H1 (cell line): ENCODE measurements at regions not wholly inside any gene's neighbourhood (a gene's known extent, or its start where the extent isn't known, plus 50 kb on each side); places are given as distances from the start of the nearest gene placed in this dataset.

Source experiments
- CTCF ChIA-PET: fragments of 300-600 bp; sonication (Branson Sonifier 250); formaldehyde crosslinking; loops from one replicate; lab custom pipeline; 2021; ENCODE audit not compliant: partially characterized antibody; lab: Charles Lee
- POLR2A ChIA-PET: fragments of 300-600 bp; sonication (Branson Sonifier 250); formaldehyde crosslinking; loops from one replicate; lab custom pipeline; 2021; ENCODE audit warnings: inconsistent platforms; ENCODE audit not compliant: partially characterized antibody; lab: Charles Lee
- DNase-seq, 2 experiments: peaks; one replicate each; pipeline versions ENCODE4 v3.0.0 to v3.0.0-alpha.2; 2010 to 2022; ENCODE audit warnings: low spot score in 2 of 2, low read depth in 1 of 2, mixed read lengths in 1 of 2
- FAIRE-seq: peaks from 2 replicates; lab custom pipeline; 2011; peaks lifted over from hg19 to GRCh38; lab: Jason Lieb, UNC
- H2AFZ ChIP-seq: 2 replicates; pipeline ENCODE4 v1.8.1; 2012; ENCODE audit warnings: low read length, inconsistent platforms
- H2AK5ac ChIP-seq: 2 replicates; pipeline ENCODE4 v1.6.1; 2013; ENCODE audit warnings: low read depth, low read length
- H2BK120ac ChIP-seq: replicated peaks from 2 replicates; pipeline ENCODE3; 2013; ENCODE audit warnings: low read depth, low read length, inconsistent platforms
- H2BK12ac ChIP-seq: 2 replicates; pipeline ENCODE4 v1.6.1; 2013; ENCODE audit warnings: low read depth, low read length
- H2BK15ac ChIP-seq: 2 replicates; pipeline ENCODE4 v1.6.1; 2013; ENCODE audit warnings: low read length
- H2BK20ac ChIP-seq: 2 replicates; pipeline ENCODE4 v1.6.1; 2013; ENCODE audit warnings: low read length
- H2BK5ac ChIP-seq: 2 replicates; pipeline ENCODE4 v1.6.1; 2013; ENCODE audit warnings: low read depth, low read length
- H3K14ac ChIP-seq: 2 replicates; pipeline ENCODE4 v1.6.1; 2013; ENCODE audit warnings: inconsistent platforms; ENCODE audit not compliant: insufficient read length
- H3K18ac ChIP-seq: 2 replicates; pipeline ENCODE4 v1.6.1; 2013; ENCODE audit warnings: low read length; ENCODE audit errors: extremely low read depth
- H3K23ac ChIP-seq: 2 replicates; pipeline ENCODE4 v1.6.1; 2013; ENCODE audit warnings: inconsistent platforms; ENCODE audit not compliant: insufficient read length
- H3K23me2 ChIP-seq: 2 replicates; pipeline ENCODE4 v1.6.1; 2013; ENCODE audit warnings: low read depth, low read length
- H3K27ac ChIP-seq: 2 replicates; pipeline ENCODE4 v1.6.1; 2011; ENCODE audit warnings: low read depth, low read length, inconsistent platforms
- H3K27me3 ChIP-seq, 4 experiments: replicated peaks in 1 of 4; 1 replicate in 1 of 4; 2 replicates in 3 of 4; pipeline versions ENCODE4 v1.6.1 to v1.8.1; 2011 to 2013; ENCODE audit warnings: low read length in 3 of 4, mild to moderate bottlenecking in 3 of 4, inconsistent platforms in 2 of 4, mixed read lengths in 2 of 4, moderate library complexity in 1 of 4; ENCODE audit not compliant: control insufficient read depth in 3 of 4, insufficient read depth in 3 of 4; ENCODE audit errors: extremely low read depth in 1 of 4
- H3K36me3 ChIP-seq, 4 experiments: 2 replicates each; pipeline versions ENCODE4 v1.6.1 to v1.8.1; 2011 to 2013; ENCODE audit warnings: mild to moderate bottlenecking in 4 of 4, low read length in 3 of 4, moderate library complexity in 2 of 4, control low read depth in 1 of 4, inconsistent platforms in 1 of 4; ENCODE audit not compliant: insufficient read depth in 4 of 4, control insufficient read depth in 2 of 4
- H3K4ac ChIP-seq: replicated peaks from 2 replicates; pipeline ENCODE3; 2013; ENCODE audit warnings: low read length, low read depth, mixed read lengths, inconsistent platforms; ENCODE audit not compliant: insufficient read length
- H3K4me1 ChIP-seq, 4 experiments: replicated peaks in 1 of 4; 1 replicate in 1 of 4; 2 replicates in 3 of 4; pipeline versions ENCODE4 v1.6.1 to v1.8.1; 2011 to 2013; ENCODE audit warnings: low read length in 3 of 4, inconsistent platforms in 2 of 4, mixed read lengths in 1 of 4; ENCODE audit not compliant: insufficient read depth in 4 of 4, control insufficient read depth in 3 of 4
- H3K4me2 ChIP-seq, 2 experiments: 2 replicates each; pipeline versions ENCODE4 v1.6.1 to v1.8.1; 2011 to 2013; ENCODE audit warnings: low read depth in 2 of 2, low read length in 2 of 2, control low read depth in 1 of 2, inconsistent platforms in 1 of 2, mild to moderate bottlenecking in 1 of 2; ENCODE audit not compliant: insufficient read depth in 1 of 2
- H3K4me3 ChIP-seq, 4 experiments: fragments of 200-600, 300-600 bp in 1 of 4; sonication (generic), shearing (Covaris generic), sonication (Bioruptor Twin) in 1 of 4; 2 replicates each; pipeline versions ENCODE4 v1.5.1 to v1.8.1; 2011 to 2016; ENCODE audit warnings: low read length in 4 of 4, low read depth in 3 of 4, control low read depth in 2 of 4, inconsistent platforms in 2 of 4, mild to moderate bottlenecking in 2 of 4, mixed read lengths in 1 of 4, moderate library complexity in 1 of 4; ENCODE audit not compliant: insufficient read depth in 2 of 4; ENCODE audit errors: extremely low read depth in 1 of 4
- H3K56ac ChIP-seq: replicated peaks from 2 replicates; pipeline ENCODE3; 2013; ENCODE audit warnings: low read depth, mild to moderate bottlenecking, mixed read lengths, low read length, inconsistent platforms; ENCODE audit not compliant: insufficient read length
- H3K79me1 ChIP-seq: 2 replicates; pipeline ENCODE4 v1.6.1; 2013; ENCODE audit warnings: low read depth, low read length, control low read depth
- H3K79me2 ChIP-seq, 2 experiments: 2 replicates each; pipeline versions ENCODE4 v1.6.1 to v1.8.1; 2012 to 2013; ENCODE audit warnings: low read length in 2 of 2, mild to moderate bottlenecking in 2 of 2, inconsistent platforms in 1 of 2; ENCODE audit not compliant: insufficient read depth in 2 of 2, control insufficient read depth in 1 of 2
- H3K9ac ChIP-seq, 4 experiments: replicated peaks in 1 of 4; 1 replicate in 1 of 4; 2 replicates in 3 of 4; pipeline versions ENCODE4 v1.6.1 to v1.8.1; 2011 to 2013; ENCODE audit warnings: low read depth in 3 of 4, low read length in 3 of 4, control low read depth in 2 of 4, mild to moderate bottlenecking in 2 of 4, moderate library complexity in 2 of 4, inconsistent platforms in 1 of 4; ENCODE audit errors: extremely low read depth in 1 of 4
- H3K9me3 ChIP-seq, 2 experiments: 2 replicates each; pipeline versions ENCODE4 v1.6.1 to v1.8.1; 2012 to 2013; ENCODE audit warnings: mild to moderate bottlenecking in 2 of 2, moderate library complexity in 2 of 2, control low read depth in 1 of 2, inconsistent platforms in 1 of 2, low read depth in 1 of 2, low read length in 1 of 2, mixed read lengths in 1 of 2; ENCODE audit not compliant: insufficient read depth in 2 of 2
- H4K20me1 ChIP-seq, 2 experiments: replicated peaks in 1 of 2; 2 replicates each; pipeline versions ENCODE3 to v1.8.1; 2011 to 2013; ENCODE audit warnings: inconsistent platforms in 2 of 2, low read length in 2 of 2, mild to moderate bottlenecking in 1 of 2; ENCODE audit not compliant: insufficient read depth in 2 of 2, control insufficient read depth in 1 of 2
- H4K5ac ChIP-seq: 2 replicates; pipeline ENCODE4 v1.6.1; 2013; ENCODE audit warnings: low read length, low read depth, mixed read lengths, inconsistent platforms; ENCODE audit not compliant: insufficient read length
- H4K8ac ChIP-seq: 2 replicates; pipeline ENCODE4 v1.8.0; 2013; ENCODE audit warnings: mild to moderate bottlenecking, moderate library complexity, low read length, inconsistent platforms; ENCODE audit not compliant: insufficient read depth; ENCODE audit errors: extremely low read depth
- H4K91ac ChIP-seq: replicated peaks from 2 replicates; pipeline ENCODE3; 2013; ENCODE audit warnings: low read length, mixed read lengths, inconsistent platforms; ENCODE audit not compliant: insufficient read length
- WGBS, 2 experiments: shearing (Covaris generic) in 1 of 2; methylation state at CpG; one replicate each; pipeline versions ENCODE4 v1.1.6 to v1.1.7; 2013 to 2015; ENCODE audit warnings: low lambda C conversion rate in 2 of 2, mixed read lengths in 2 of 2, inconsistent platforms in 1 of 2, low coverage in 1 of 2, missing lambda C conversion rate in 1 of 2; ENCODE audit not compliant: insufficient replicate concordance in 2 of 2, insufficient coverage in 1 of 2, insufficient read length in 1 of 2; ENCODE audit errors: extremely low coverage in 1 of 2, missing lambda C conversion rate in 1 of 2; 5-methylcytosine and 5-hydroxymethylcytosine counted together

- no peak overlapping the region for H2AFZ ChIP-seq
- H3K23me2 ChIP-seq: no peaks in the 10 kb centered on the region
- H3K18ac ChIP-seq: no peak overlapping the region
- H4K8ac ChIP-seq: no peak overlapping the region
- no peak for FAIRE-seq
- WGBS, 2 experiments: 75% methylated on average over 3 of the region's 3 CpGs; no CpG with 5 or more reads in 1 of the 2 experiments
- H3K56ac ChIP-seq: no peak overlapping the region
- no peak overlapping the region for H4K5ac ChIP-seq
- no peak overlapping the region for H3K27ac ChIP-seq
- H3K14ac ChIP-seq: no peak overlapping the region
- H2BK120ac ChIP-seq: no peak overlapping the region
- H2BK20ac ChIP-seq: no peak overlapping the region
- no peak overlapping the region for H3K9ac ChIP-seq
- H3K27me3 ChIP-seq: no peaks in the 10 kb centered on the region
- H3K9me3 ChIP-seq: no peaks in the 10 kb centered on the region
- H3K79me1 ChIP-seq: no peaks in the 10 kb centered on the region
- POLR2A ChIA-PET: no interaction called here
- no peak overlapping the region for H3K4me2 ChIP-seq
- no peak overlapping the region for H2BK5ac ChIP-seq
- no peak overlapping the region for H3K4ac ChIP-seq
- no peaks in the 10 kb centered on the region for H4K20me1 ChIP-seq
- H3K79me2 ChIP-seq: no peaks in the 10 kb centered on the region
- CTCF ChIA-PET: interaction anchor here (1.2 to 6.0 kb wide), 3 partner anchors 9 to 27 kb away, joined by 3 to 49 read pairs (median 17); no protein-coding TSS in a partner anchor
- no peak overlapping the region for H2BK15ac ChIP-seq
- DNase-seq: no peak
- H3K36me3 ChIP-seq: no peaks in the 10 kb centered on the region
- no peak overlapping the region for H3K4me3 ChIP-seq
- no peak overlapping the region for H2AK5ac ChIP-seq
- 0 out of 2 replicates have a peak overlapping the region, but pooled peaks have one; percentile 17 for H2BK12ac ChIP-seq
- no peak overlapping the region for H3K23ac ChIP-seq
- no peak overlapping the region for H4K91ac ChIP-seq
- H3K4me1 ChIP-seq: peaks cover 0 to 3% (median 0%) of the 10 kb centered on the region in 4 experiments; a peak in 3 of 7 replicates
These were observed 59.8 kb upstream of the SMNDC1 start for GRCh38 chr10:110364531-110364937.
